ENCODE measurements at regions not wholly inside any gene's neighbourhood (a gene's known extent, or its start where the extent isn't known, plus 50 kb on each side); places are given as distances from the start of the nearest gene placed in this dataset.

- H3K4me3 ChIP-seq (ENCODE audit: low read length), result no peak overlapping the region
- peak; percentile 58 for DNase-seq (ENCODE audit: low read depth)
- TF ChIP-seq CTCF (IDR thresholded peaks at IDR 0.05; ENCODE audit: insufficient read depth, low read depth, low read length, missing control alignments), result peak; percentile 28
Observed at GRCh38 chr3:29144807-29145206, 136.1 kb upstream of the RBMS3 start.

GRCh38 chr3:29145360-29145759 lies 135.5 kb upstream of the RBMS3 start:
- DNase-seq (ENCODE audit: low read depth), result no peak
- H3K4me3 ChIP-seq (ENCODE audit: low read length), result no peak overlapping the region
- TF ChIP-seq CTCF (IDR thresholded peaks at IDR 0.05; ENCODE audit: insufficient read depth, low read depth, low read length, missing control alignments), result no peak

GRCh38 chr3:29152379-29152778 lies 128.5 kb upstream of the RBMS3 start:
- no peak overlapping the region for H3K4me3 ChIP-seq (ENCODE audit: low read length)
- no peak for DNase-seq (ENCODE audit: low read depth)
- TF ChIP-seq CTCF (IDR thresholded peaks at IDR 0.05; ENCODE audit: insufficient read depth, low read depth, low read length, missing control alignments), result no peak

- TF ChIP-seq CTCF (IDR thresholded peaks at IDR 0.05; ENCODE audit: insufficient read depth, low read depth, low read length, missing control alignments), result no peak
- no peak overlapping the region for H3K4me3 ChIP-seq (ENCODE audit: low read length)
- no peak for DNase-seq (ENCODE audit: low read depth)
Observed at GRCh38 chr3:29153811-29154210, 127.1 kb upstream of the RBMS3 start.

GRCh38 chr3:29156086-29156715 lies 124.7 kb upstream of the RBMS3 start:
- DNase-seq (ENCODE audit: low read depth), result peak; percentile 51
- no peak for TF ChIP-seq CTCF (IDR thresholded peaks at IDR 0.05; ENCODE audit: insufficient read depth, low read depth, low read length, missing control alignments)
- H3K4me3 ChIP-seq (ENCODE audit: low read length), result no peak overlapping the region

GRCh38 chr3:29164825-29165224 lies 116.0 kb upstream of the RBMS3 start:
- no peak for DNase-seq (ENCODE audit: low read depth)
- no peak overlapping the region for H3K4me3 ChIP-seq (ENCODE audit: low read length)
- TF ChIP-seq CTCF (IDR thresholded peaks at IDR 0.05; ENCODE audit: insufficient read depth, low read depth, low read length, missing control alignments), result no peak

- DNase-seq (ENCODE audit: low read depth), result no peak
- H3K4me3 ChIP-seq (ENCODE audit: low read length), result no peak overlapping the region
- no peak for TF ChIP-seq CTCF (IDR thresholded peaks at IDR 0.05; ENCODE audit: insufficient read depth, low read depth, low read length, missing control alignments)
Observed at GRCh38 chr3:29167180-29167579, 113.7 kb upstream of the RBMS3 start.

All from epithelial cell of esophagus (primary cell).